ENCODE measurements at regions not wholly inside any gene's neighbourhood (a gene's known extent, or its start where the extent isn't known, plus 50 kb on each side); places are given as distances from the start of the nearest gene placed in this dataset.

- Histone ChIP-seq H3K27ac (ENCODE audit: insufficient read depth, low read depth, low read length) (no peak overlapping the region), H3K4me2 (ENCODE audit: insufficient read depth, low read length) (no peak overlapping the region), H2AFZ (ENCODE audit: low read depth, low read length) (no peak overlapping the region), H3K27me3 (ENCODE audit: control insufficient read depth in 2 of 2, insufficient read depth in 2 of 2, low read length in 2 of 2) (peaks cover 0 to 3% of the 10 kb centered on the region in 2 experiments), H3K36me3 (ENCODE audit: control insufficient read depth in 2 of 2, extremely low read depth in 1 of 2, insufficient read depth in 2 of 2, low read length in 2 of 2) (no peaks in the 10 kb centered on the region), H3K4me1 (ENCODE audit: control insufficient read depth, extremely low read depth, insufficient read depth, low read length) (no peaks in the 10 kb centered on the region), H3K9me3 (replicated peaks; ENCODE audit: control insufficient read depth, insufficient read depth, low read length) (no peaks in the 10 kb centered on the region), H3K9ac (replicated peaks; ENCODE audit: extremely low read depth, insufficient read depth, low read length) (no peak overlapping the region), H3K79me2 (ENCODE audit: control insufficient read depth, insufficient read depth, low read length) (no peaks in the 10 kb centered on the region), H4K20me1 (replicated peaks; ENCODE audit: control insufficient read depth, extremely low read depth, insufficient read depth, low read length) (no peaks in the 10 kb centered on the region), H3K4me3 (replicated peaks in 1 of 3; ENCODE audit: insufficient read depth in 1 of 3, low read depth in 1 of 3, low read length in 3 of 3) (no peak overlapping the region), H3K9me1 (replicated peaks; ENCODE audit: control insufficient read depth, extremely low read depth, insufficient read depth, low read length) (no peaks in the 10 kb centered on the region)
- no peak for FAIRE-seq
- CTCF ChIA-PET, result no interaction called here
- dilution Hi-C loops (cut with MboI; ENCODE audit: extremely low pct_ligation_motif_present, low sequenced_read_pairs) (no loop called here), intact Hi-C loops (cut with micrococcal nuclease) (no loop called here)
- POLR2A ChIA-PET, result no interaction called here
- no TSS peak for BruUV-seq (replicated peaks)
- TF ChIP-seq FOS (IDR thresholded peaks at IDR 0.05; ENCODE audit: borderline replicate concordance, insufficient read depth, low read length) (no peak), JUN (IDR thresholded peaks at IDR 0.05; ENCODE audit: borderline replicate concordance, insufficient read depth, insufficient read length, low read depth) (no peak), MYC (IDR thresholded peaks at IDR 0.05; ENCODE audit: low read depth, low read length) (no peak), EZH2 (IDR thresholded peaks at IDR 0.05; ENCODE audit: borderline replicate concordance, low read depth, low read length, severe bottlenecking) (no peak), POLR2AphosphoS5 (IDR thresholded peaks at IDR 0.05; ENCODE audit: insufficient read depth, low read depth, low read length) (no peak), MAX (IDR thresholded peaks at IDR 0.05; ENCODE audit: insufficient read depth, insufficient read length) (no peak), GATA2 (IDR thresholded peaks at IDR 0.05; ENCODE audit: insufficient read depth, insufficient read length, low read depth, low read length) (no peak), POLR2A (IDR thresholded peaks at IDR 0.05; ENCODE audit: low read depth, low read length) (no peak)
- DNase-seq (ENCODE audit: low read depth, low spot score), result no peak
These were observed 154.7 kb upstream of the PDE10A start for GRCh38 chr6:165817771-165818170.

GRCh38 chr6:165817148-165817547 lies 154.1 kb upstream of the PDE10A start:
- H2AFZ ChIP-seq (ENCODE audit: low read depth, low read length), result no peak overlapping the region
- H3K4me1 ChIP-seq (ENCODE audit: control insufficient read depth, extremely low read depth, insufficient read depth, low read length), result no peaks in the 10 kb centered on the region
- no peaks in the 10 kb centered on the region for H3K79me2 ChIP-seq (ENCODE audit: control insufficient read depth, insufficient read depth, low read length)
- ChIA-PET POLR2A (no interaction called here), CTCF (no interaction called here)
- DNase-seq (ENCODE audit: low read depth, low spot score) (no peak), FAIRE-seq (no peak)
- intact Hi-C loops (cut with micrococcal nuclease) (no loop called here), dilution Hi-C loops (cut with MboI; ENCODE audit: extremely low pct_ligation_motif_present, low sequenced_read_pairs) (no loop called here)
- no peaks in the 10 kb centered on the region for H3K9me1 ChIP-seq (replicated peaks; ENCODE audit: control insufficient read depth, extremely low read depth, insufficient read depth, low read length)
- H3K9ac ChIP-seq (replicated peaks; ENCODE audit: extremely low read depth, insufficient read depth, low read length), result no peak overlapping the region
- TF ChIP-seq FOS (IDR thresholded peaks at IDR 0.05; ENCODE audit: borderline replicate concordance, insufficient read depth, low read length), result no peak
- no peak for TF ChIP-seq MYC (IDR thresholded peaks at IDR 0.05; ENCODE audit: low read depth, low read length)
- no peak for TF ChIP-seq EZH2 (IDR thresholded peaks at IDR 0.05; ENCODE audit: borderline replicate concordance, low read depth, low read length, severe bottlenecking)
- no peak for TF ChIP-seq POLR2AphosphoS5 (IDR thresholded peaks at IDR 0.05; ENCODE audit: insufficient read depth, low read depth, low read length)
- TF ChIP-seq CTCF (IDR thresholded peaks at IDR 0.05; ENCODE audit: extremely low read depth in 1 of 2, insufficient read depth in 1 of 2, low read depth in 1 of 2, low read length in 2 of 2), result no peak
- TF ChIP-seq MAX (IDR thresholded peaks at IDR 0.05; ENCODE audit: insufficient read depth, insufficient read length), result no peak
- TF ChIP-seq POLR2A (IDR thresholded peaks at IDR 0.05; ENCODE audit: low read depth, low read length), result no peak
- TF ChIP-seq JUN (IDR thresholded peaks at IDR 0.05; ENCODE audit: borderline replicate concordance, insufficient read depth, insufficient read length, low read depth), result no peak
- no peak for TF ChIP-seq GATA2 (IDR thresholded peaks at IDR 0.05; ENCODE audit: insufficient read depth, insufficient read length, low read depth, low read length)
- H3K36me3 ChIP-seq (ENCODE audit: control insufficient read depth in 2 of 2, extremely low read depth in 1 of 2, insufficient read depth in 2 of 2, low read length in 2 of 2), result no peaks in the 10 kb centered on the region
- H3K4me3 ChIP-seq (replicated peaks in 1 of 3; ENCODE audit: insufficient read depth in 1 of 3, low read depth in 1 of 3, low read length in 3 of 3), result no peak overlapping the region
- H3K27ac ChIP-seq (ENCODE audit: insufficient read depth, low read depth, low read length), result no peak overlapping the region
- H3K4me2 ChIP-seq (ENCODE audit: insufficient read depth, low read length), result no peak overlapping the region
- no peaks in the 10 kb centered on the region for H4K20me1 ChIP-seq (replicated peaks; ENCODE audit: control insufficient read depth, extremely low read depth, insufficient read depth, low read length)
- BruUV-seq (replicated peaks), result no TSS peak
- no peaks in the 10 kb centered on the region for H3K9me3 ChIP-seq (replicated peaks; ENCODE audit: control insufficient read depth, insufficient read depth, low read length)
- peaks cover 0 to 3% of the 10 kb centered on the region in 2 experiments for H3K27me3 ChIP-seq (ENCODE audit: control insufficient read depth in 2 of 2, insufficient read depth in 2 of 2, low read length in 2 of 2)

All from endothelial cell of umbilical vein (primary cell).